ENCODE measurements at regions not wholly inside any gene's neighbourhood (a gene's known extent, or its start where the extent isn't known, plus 50 kb on each side); places are given as distances from the start of the nearest gene placed in this dataset.

DNA sequence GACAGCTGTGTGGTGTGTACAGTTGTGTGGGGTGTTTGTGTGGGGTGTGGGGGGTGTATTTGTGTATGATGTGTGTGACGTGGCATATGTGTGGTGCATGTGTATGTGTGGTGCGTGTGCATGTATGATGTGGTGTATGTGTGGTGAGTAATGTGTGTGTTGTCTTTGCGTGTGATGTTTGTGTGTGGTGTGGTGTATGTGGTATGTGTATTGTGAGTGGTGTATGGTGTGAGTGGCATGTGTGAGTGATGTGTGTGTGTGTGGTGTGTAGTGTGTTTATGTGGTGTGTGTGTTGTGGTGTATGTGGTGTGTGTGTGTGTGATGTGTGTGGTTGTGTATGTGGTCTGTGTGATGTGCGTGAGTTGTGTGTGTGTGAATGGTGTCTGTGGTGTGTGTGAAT is 191.1 kb downstream of the MELK start:
- 95% methylated on average over 4 of the region's 4 CpGs for WGBS (ENCODE audit: insufficient coverage)
- ATAC-seq (ENCODE audit: low read depth) = no peak

DNA sequence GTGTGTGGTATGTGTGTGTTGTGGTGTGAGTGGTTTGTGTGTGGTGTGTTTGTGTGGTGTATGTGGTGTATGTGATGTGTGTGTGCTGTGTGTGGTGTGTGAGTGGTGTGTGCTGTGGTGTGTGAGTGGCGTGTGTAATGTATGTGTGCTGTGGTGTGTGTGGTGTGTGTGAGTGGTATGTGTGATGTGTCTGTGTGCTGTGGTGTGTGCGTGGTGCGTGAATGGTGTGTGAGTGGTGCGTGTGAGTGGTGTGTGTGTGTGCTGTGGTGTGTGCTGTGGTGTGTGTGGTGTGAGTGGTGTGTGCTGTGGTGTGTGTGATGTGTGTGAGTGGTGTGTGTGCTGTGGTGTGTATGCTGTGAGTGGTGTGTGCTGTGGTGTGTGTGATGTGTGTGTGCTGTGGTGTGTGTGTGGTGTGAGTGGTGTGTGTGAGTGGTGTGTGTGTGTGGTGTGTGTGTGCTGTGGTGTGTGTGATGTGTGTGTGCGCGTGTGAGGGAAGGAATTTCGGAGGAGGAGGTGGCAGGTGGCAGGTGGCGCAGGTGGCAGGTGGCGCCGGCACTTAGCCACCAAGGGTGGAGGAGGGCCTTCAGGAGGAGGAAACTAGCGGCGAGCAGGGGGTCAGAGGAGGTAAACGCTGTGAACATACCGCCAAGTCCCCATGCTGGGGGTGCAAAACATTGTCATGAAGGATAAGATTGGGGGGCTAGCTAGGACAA is 191.8 kb downstream of the MELK start:
- H2AFZ ChIP-seq (ENCODE audit: insufficient read depth, low read depth, low read length, poor library complexity, severe bottlenecking) = no peak overlapping the region
- Mint-ChIP-seq H3K27me3 (peaks cover 23% of the 10 kb centered on the region), H3K4me1 (no peaks in the 10 kb centered on the region), H3K4me3 (no peak overlapping the region), H3K27ac (no peak overlapping the region), H3K9me3 (ENCODE audit: insufficient read depth) (no peaks in the 10 kb centered on the region)
- DNase-seq (no peak), ATAC-seq (ENCODE audit: low read depth) (no peak)
- intact Hi-C loops (cut with micrococcal nuclease) = no loop called here
- no peak overlapping the region for H3K4me2 ChIP-seq (replicated peaks; ENCODE audit: low read depth, low read length, poor library complexity, severe bottlenecking)
- 94% methylated on average over 14 of the region's 14 CpGs for WGBS (ENCODE audit: insufficient coverage)
- no peak for TF ChIP-seq EZH2 (IDR thresholded peaks at IDR 0.05; ENCODE audit: borderline replicate concordance, insufficient read depth, low read depth, low read length, poor library complexity, severe bottlenecking)
- TF ChIP-seq, protein P1, sequence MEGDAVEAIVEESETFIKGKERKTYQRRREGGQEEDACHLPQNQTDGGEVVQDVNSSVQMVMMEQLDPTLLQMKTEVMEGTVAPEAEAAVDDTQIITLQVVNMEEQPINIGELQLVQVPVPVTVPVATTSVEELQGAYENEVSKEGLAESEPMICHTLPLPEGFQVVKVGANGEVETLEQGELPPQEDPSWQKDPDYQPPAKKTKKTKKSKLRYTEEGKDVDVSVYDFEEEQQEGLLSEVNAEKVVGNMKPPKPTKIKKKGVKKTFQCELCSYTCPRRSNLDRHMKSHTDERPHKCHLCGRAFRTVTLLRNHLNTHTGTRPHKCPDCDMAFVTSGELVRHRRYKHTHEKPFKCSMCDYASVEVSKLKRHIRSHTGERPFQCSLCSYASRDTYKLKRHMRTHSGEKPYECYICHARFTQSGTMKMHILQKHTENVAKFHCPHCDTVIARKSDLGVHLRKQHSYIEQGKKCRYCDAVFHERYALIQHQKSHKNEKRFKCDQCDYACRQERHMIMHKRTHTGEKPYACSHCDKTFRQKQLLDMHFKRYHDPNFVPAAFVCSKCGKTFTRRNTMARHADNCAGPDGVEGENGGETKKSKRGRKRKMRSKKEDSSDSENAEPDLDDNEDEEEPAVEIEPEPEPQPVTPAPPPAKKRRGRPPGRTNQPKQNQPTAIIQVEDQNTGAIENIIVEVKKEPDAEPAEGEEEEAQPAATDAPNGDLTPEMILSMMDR (IDR thresholded peaks at IDR 0.05) = no peak
- H4K20me1 ChIP-seq (ENCODE audit: control insufficient read depth, insufficient read depth, low read length, poor library complexity, severe bottlenecking) = no peaks in the 10 kb centered on the region
- CTCF ChIA-PET = no interaction called here
- H3K4me3 ChIP-seq (ENCODE audit: control extremely low read depth in 1 of 5, extremely low read depth in 1 of 5, insufficient read depth in 1 of 5, low read depth in 2 of 5, low read length in 4 of 5) = no peak overlapping the region
- H3K27ac ChIP-seq (ENCODE audit: low read length in 2 of 2) = no peak overlapping the region
- H3K79me2 ChIP-seq (ENCODE audit: control insufficient read depth, insufficient read depth, low read length) = no peaks in the 10 kb centered on the region
- peaks cover 0 to 18% (median 3%) of the 10 kb centered on the region in 4 experiments for H3K27me3 ChIP-seq (replicated peaks in 1 of 4; ENCODE audit: control extremely low read depth in 1 of 4, control insufficient read depth in 3 of 4, insufficient read depth in 4 of 4, low read length in 3 of 4)
- H3K9ac ChIP-seq (ENCODE audit: low read length) = no peak overlapping the region
- no peaks in the 10 kb centered on the region for H3K36me3 ChIP-seq (replicated peaks in 1 of 2; ENCODE audit: control extremely low read depth in 1 of 2, control insufficient read depth in 1 of 2, extremely low read depth in 1 of 2, insufficient read depth in 2 of 2, low read length in 1 of 2)
- peaks cover 5 to 12% of the 10 kb centered on the region in 2 donors for H3K4me1 ChIP-seq (ENCODE audit: control insufficient read depth in 2 of 2, insufficient read depth in 2 of 2, low read length in 2 of 2)
- H3K9me3 ChIP-seq (ENCODE audit: control extremely low read depth in 1 of 3, control insufficient read depth in 2 of 3, insufficient read depth in 1 of 3, low read length in 2 of 3) = peaks cover 0 to 11% (median 0%) of the 10 kb centered on the region in 3 donors
- POLR2A ChIA-PET = interaction anchor here (1.6 kb wide), 1 partner anchor 35 kb away, joined by 4 read pairs; no protein-coding TSS in a partner anchor

More for the DNA sequence above, 191.1 kb downstream of the MELK start:
- TF ChIP-seq, protein P1 (IDR thresholded peaks at IDR 0.05) = no peak
- no peak for TF ChIP-seq EZH2 (IDR thresholded peaks at IDR 0.05; ENCODE audit: borderline replicate concordance, insufficient read depth, low read depth, low read length, poor library complexity, severe bottlenecking)
- Mint-ChIP-seq H3K27ac (no peak overlapping the region), H3K4me3 (no peak overlapping the region), H3K9me3 (ENCODE audit: insufficient read depth) (no peaks in the 10 kb centered on the region), H3K4me1 (no peaks in the 10 kb centered on the region), H3K27me3 (peaks cover 27% of the 10 kb centered on the region)
- H2AFZ ChIP-seq (ENCODE audit: insufficient read depth, low read depth, low read length, poor library complexity, severe bottlenecking) = no peak overlapping the region
- H3K27ac ChIP-seq (ENCODE audit: low read length in 2 of 2) = no peak overlapping the region
- H4K20me1 ChIP-seq (ENCODE audit: control insufficient read depth, insufficient read depth, low read length, poor library complexity, severe bottlenecking) = no peaks in the 10 kb centered on the region
- H3K9ac ChIP-seq (ENCODE audit: low read length) = no peak overlapping the region
- no peak overlapping the region for H3K4me3 ChIP-seq (ENCODE audit: control extremely low read depth in 1 of 5, extremely low read depth in 1 of 5, insufficient read depth in 1 of 5, low read depth in 2 of 5, low read length in 4 of 5)
- peaks cover 0 to 11% (median 0%) of the 10 kb centered on the region in 3 donors for H3K9me3 ChIP-seq (ENCODE audit: control extremely low read depth in 1 of 3, control insufficient read depth in 2 of 3, insufficient read depth in 1 of 3, low read length in 2 of 3)
- H3K27me3 ChIP-seq (replicated peaks in 1 of 4; ENCODE audit: control extremely low read depth in 1 of 4, control insufficient read depth in 3 of 4, insufficient read depth in 4 of 4, low read length in 3 of 4) = peaks cover 0 to 18% (median 5%) of the 10 kb centered on the region in 4 experiments
- no peak for DNase-seq
- H3K36me3 ChIP-seq (replicated peaks in 1 of 2; ENCODE audit: control extremely low read depth in 1 of 2, control insufficient read depth in 1 of 2, extremely low read depth in 1 of 2, insufficient read depth in 2 of 2, low read length in 1 of 2) = no peaks in the 10 kb centered on the region
- intact Hi-C loops (cut with micrococcal nuclease) = no loop called here
- CTCF ChIA-PET = no interaction called here
- POLR2A ChIA-PET = no interaction called here
- no peak overlapping the region for H3K4me2 ChIP-seq (replicated peaks; ENCODE audit: low read depth, low read length, poor library complexity, severe bottlenecking)
- H3K4me1 ChIP-seq (ENCODE audit: control insufficient read depth in 2 of 2, insufficient read depth in 2 of 2, low read length in 2 of 2) = peaks cover 5 to 12% of the 10 kb centered on the region in 2 donors
- H3K79me2 ChIP-seq (ENCODE audit: control insufficient read depth, insufficient read depth, low read length) = no peaks in the 10 kb centered on the region
